GM18951 (cell line): ENCODE measurements at regions not wholly inside any gene's neighbourhood (a gene's known extent, or its start where the extent isn't known, plus 50 kb on each side); places are given as distances from the start of the nearest gene placed in this dataset.
"Not testable (repeated sequence)": the region's sequence is repeated elsewhere in the genome, so short reads cannot be mapped to it uniquely, and the experiment has no call there.

Source experiments
- POLR2A ChIP-seq: IDR thresholded peaks from 4 replicates; pipeline ENCODE4 v1.6.1; 2011; ENCODE audit warnings: mild to moderate bottlenecking; ENCODE audit not compliant: insufficient read length, insufficient read depth; ENCODE audit errors: extremely low read depth
- in situ Hi-C: fragments of 300-500 bp; cut with MboI; formaldehyde crosslinking; loops from one replicate; pipeline ENCODE4 v1.12.0; 2022; ENCODE audit warnings: low sequenced_read_pairs, mixed read lengths, inconsistent platforms; ENCODE audit not compliant: unreplicated experiment

DNA sequence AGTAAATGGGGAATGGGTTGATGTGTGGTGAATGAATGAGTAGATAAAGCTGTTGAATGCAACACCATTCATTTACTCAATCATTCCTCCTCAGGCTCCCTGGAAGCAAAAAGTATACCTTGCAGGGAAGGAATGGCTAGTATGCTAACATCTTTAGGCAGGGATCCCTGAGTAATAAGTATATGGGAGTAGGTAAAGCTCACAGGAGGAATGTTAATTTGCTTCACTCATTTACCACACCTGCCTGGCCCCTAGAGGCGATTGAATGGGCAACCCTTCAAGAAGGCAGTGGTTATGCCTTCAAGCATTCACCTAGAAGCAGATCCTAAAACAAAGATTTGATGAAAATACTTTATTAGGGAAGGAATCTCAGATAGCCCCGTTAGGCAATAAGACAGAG lies 208.7 kb upstream of the GADL1 start:
- no peak for TF ChIP-seq POLR2A
- in situ Hi-C loops, result no loop called here

DNA sequence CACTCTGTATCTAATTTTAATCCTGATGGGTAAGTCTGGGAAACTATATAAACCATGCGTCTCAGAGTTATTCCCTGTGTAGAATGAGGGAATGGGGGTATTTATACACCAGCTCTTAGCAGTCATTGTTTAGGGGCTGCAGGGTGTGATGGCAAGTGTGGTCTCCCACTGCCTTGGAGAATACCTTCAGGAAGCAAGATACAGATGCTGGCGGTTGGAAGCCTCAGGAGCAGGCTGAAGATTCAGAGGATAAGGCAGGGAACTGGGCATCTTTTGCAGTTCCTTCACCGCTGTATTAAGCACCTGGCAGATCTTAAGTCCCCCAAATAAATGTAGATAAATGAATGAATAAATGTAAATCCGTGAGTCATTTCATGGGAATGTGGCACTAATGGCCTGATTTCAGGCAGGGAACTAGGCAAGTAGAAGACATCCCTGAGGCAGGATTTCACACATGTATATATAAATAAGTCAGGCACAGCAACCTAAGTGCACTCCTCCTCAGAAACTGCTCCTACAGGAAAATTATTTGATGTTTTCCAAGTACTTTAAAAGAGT lies 209.2 kb upstream of the GADL1 start:
- in situ Hi-C loops, result no loop called here

DNA sequence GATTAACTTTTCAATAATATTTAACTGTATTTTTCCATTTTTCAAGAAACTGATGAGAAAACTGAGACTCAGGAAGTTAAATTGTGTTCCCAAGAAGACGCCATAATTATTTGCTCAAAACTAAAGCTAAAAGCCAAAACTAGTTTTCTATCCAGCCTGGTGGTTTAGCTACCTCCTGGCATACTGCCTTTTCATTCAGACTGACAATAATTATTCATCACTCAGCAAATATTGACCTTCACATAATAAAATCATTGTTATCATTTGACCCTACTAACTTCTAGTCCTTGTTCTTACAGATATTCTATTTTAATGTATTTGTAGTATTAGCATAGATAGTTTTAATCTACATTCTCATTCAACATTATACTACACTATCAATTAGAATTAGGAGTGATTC lies 210.6 kb upstream of the GADL1 start:
- TF ChIP-seq POLR2A, result no peak
- in situ Hi-C loops, result no loop called here

More for the DNA sequence above, 209.2 kb upstream of the GADL1 start:
- no peak for TF ChIP-seq POLR2A

DNA sequence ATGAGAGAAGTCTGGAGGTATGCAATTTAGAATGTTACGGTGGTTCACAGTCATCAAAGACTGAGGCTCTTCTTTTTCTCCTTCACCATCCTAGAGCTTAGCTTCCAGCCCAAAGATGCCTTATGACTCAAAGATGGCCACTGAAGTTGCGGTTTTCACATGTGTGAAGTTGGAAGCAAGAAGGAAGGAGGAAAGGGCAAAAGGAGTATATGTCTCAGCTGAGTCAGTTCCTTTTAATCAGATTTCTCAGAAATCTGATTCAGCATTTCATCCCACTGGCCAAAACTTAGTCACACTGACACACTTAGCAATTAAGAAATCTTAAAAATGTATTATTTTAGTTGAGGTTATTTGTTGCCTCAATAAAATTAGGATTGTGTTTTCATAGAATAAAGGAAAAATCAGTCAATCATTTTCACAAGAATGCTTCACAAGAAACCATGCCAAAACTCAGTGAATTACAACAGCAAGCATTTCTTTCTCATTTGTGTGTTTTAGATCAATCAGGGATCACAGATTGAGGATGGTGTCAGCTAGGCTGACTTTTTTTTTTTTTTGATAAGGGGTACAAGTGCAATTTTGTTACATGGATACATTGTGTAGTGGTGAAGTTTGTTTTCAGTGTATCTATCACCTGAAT lies 211.1 kb upstream of the GADL1 start:
- in situ Hi-C loops, result no loop called here
- no peak for TF ChIP-seq POLR2A

DNA sequence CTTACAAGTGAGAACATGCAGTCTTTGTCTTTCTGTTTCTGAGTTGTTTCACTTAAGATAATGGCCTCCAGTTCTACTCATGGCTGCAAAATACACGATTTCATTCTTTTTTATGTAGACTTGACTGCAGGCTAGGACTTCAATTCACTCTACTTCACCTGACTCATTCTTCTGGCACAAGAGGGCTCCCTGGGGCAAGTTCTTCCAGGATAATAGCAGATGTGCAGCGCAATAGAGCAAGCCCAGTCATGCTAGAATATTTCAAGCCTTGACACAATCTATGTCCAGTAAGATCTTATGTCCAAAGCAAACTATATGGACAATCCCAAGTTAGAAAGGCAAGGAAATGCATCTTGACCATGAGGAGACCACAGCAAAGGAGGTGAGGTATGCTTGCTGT lies 211.7 kb upstream of the GADL1 start:
- no peak for TF ChIP-seq POLR2A
- in situ Hi-C loops, result no loop called here

DNA sequence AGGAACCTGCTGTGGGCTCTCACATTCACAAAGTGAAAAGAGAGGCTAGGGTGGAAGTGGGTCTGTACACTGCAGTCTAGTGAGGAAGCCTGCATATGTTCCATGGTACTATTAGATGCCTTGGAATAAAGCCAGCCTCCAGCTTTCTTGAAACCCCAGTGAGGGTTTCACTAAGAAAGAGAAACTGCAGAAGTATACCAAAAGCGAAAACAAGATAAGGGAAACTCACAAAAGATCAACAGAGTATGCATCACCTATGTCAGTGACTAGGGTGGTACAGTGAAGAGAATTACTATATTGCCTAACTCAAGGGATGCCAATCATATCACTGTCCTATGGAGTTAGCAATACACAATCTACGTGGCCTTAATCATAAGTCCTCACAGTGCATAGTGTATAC lies 212.5 kb upstream of the GADL1 start:
- in situ Hi-C loops, result no loop called here
- TF ChIP-seq POLR2A, result no peak

DNA sequence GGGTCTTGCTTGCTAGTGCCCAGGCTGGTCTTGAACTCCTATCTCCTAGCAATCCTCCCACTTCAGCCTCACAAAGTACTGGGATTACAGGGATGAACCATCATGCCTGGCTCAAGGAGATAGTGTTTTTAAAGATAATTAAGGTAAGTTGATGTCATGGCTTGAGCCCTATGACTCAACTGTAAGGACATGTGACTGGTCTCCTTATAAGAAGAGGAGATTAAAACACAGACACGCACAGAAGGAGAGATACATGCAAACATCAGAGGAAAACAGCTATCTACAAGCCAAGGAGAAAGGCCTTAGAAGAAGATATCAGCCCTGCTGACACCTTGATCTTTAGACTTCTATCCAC lies 220.4 kb upstream of the GADL1 start:
- no peak for TF ChIP-seq POLR2A
- in situ Hi-C loops, result no loop called here

DNA sequence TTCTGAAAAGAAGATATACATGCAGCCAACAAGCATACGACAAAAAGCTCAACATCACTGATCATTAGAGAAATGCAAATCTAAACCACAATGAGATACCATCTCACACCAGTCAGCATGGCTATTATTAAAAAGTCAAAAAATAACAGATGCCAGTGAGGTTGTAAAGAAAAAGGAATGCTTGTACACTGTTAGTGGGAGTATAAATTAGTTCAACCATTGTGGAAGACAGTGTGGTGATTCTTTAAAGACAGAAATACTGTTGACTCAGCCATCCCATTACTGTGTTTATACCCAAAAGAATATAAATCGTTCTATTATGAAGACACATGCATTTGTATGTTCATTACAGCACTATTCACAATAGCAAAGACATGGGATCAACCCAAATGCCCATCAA lies 221.1 kb upstream of the GADL1 start:
- in situ Hi-C loops, result not testable (repeated sequence)

DNA sequence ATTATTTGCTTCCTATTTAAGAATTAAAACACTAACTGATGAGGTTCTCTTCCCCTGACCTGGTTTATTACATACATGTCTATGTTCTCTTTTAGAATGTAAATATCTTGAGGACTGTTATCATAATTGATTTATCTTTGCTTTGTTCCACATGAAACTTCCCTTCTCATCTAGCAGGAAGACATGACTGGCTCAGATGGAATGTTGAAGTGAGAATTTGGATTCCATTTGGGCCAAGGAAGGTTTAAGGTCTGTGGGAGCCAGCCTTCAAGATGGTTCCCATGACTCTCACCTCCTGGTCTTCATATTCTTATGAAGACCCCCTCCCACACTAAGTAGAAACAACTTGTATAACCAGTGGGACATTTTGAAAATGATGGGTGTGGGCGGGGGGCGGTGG lies 222.2 kb upstream of the GADL1 start:
- no peak for TF ChIP-seq POLR2A
- in situ Hi-C loops, result no loop called here

DNA sequence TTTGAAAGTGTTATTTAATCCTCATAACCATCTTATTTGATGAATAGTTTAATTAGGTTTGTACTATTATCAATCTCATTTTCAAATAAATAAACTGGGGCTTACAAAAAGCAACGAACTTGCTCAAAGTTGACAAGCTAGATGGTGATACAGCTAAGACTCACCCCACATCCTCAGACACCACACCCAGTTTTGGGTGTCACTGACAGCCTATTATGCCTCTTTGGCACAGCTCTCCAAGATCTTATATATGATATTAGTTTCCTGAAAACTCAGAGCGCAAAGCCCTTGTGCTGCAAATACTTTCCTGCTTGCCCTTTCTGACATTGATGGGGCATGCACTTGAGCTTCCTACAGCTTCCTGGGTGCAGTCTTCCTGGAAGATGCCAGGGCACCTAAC lies 223.4 kb upstream of the GADL1 start:
- TF ChIP-seq POLR2A, result no peak
- in situ Hi-C loops, result no loop called here

DNA sequence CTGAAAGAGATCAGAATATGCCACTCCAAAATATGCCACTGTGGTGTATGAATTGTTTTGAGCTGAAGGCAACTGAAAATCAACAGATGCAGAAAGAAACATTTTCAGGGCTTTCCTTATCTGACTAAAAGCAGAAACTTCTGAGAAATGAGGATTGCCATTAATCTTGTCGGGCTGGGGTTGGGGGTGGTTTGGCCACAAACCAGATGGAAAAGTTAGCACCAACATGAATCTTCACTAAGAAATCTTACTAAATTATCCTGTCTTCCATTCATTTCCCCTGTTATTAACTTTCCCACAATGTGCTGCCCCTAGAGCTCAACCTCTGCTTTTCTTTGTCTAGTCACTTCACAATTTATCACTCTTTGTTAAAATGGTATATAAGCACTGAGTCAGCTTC lies 229.9 kb upstream of the GADL1 start:
- no peak for TF ChIP-seq POLR2A
- in situ Hi-C loops, result loop anchor here (10.0 kb wide), 1 partner anchor 340 kb away; no protein-coding TSS in a partner anchor

DNA sequence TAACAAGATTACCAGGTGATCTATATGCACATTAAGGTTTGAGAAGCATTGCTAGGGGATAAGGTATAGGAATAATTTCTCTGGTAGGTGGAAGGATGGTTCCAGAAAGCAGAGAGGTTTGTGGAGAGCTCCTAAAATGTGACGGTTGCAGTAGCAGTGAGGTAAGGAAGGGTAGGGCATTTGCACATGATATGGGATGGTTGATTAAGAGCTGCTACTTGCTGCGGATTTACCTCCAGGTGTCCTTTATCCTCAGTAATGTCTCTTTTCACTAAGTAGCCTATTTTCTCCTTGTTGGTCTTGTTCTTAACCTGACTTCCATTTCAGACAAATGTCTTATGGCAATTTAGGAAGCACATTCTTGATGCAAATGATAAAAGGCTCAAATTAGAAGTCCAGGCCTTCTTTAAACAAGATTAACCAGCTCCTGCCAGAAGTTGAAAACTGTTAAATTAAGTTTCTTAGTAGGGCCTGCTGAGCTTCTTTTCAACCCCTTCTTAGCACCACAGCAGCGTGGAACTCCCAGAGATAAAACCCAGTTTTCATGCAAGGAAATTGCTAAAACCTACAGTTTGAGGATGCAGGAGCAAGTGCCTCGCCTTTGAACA lies 231.1 kb upstream of the GADL1 start:
- in situ Hi-C loops, result loop anchor here (10.0 kb wide), 1 partner anchor 341 kb away; no protein-coding TSS in a partner anchor
- TF ChIP-seq POLR2A, result no peak

DNA sequence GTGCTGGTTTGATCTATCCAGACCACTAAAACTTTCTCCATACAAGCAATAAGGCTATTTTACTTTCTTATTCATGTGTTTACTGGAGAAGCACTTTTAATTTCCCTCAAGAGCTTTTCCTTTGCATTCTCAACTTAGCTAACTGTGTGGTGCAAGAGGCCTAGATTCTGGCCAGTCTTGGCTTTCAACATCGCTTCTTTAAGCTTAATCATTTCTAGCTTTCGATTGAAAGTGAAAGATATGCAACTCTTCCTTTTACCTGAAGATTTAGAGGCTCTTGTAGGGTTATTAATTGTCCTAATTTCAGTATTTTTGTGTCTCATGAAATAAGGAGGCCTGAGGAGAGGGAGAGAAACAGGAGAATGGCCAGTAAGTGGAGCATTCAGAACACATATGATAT lies 234.8 kb upstream of the GADL1 start:
- TF ChIP-seq POLR2A, result no peak
- in situ Hi-C loops, result loop anchor here (10.0 kb wide), 1 partner anchor 344 kb away; no protein-coding TSS in a partner anchor

DNA sequence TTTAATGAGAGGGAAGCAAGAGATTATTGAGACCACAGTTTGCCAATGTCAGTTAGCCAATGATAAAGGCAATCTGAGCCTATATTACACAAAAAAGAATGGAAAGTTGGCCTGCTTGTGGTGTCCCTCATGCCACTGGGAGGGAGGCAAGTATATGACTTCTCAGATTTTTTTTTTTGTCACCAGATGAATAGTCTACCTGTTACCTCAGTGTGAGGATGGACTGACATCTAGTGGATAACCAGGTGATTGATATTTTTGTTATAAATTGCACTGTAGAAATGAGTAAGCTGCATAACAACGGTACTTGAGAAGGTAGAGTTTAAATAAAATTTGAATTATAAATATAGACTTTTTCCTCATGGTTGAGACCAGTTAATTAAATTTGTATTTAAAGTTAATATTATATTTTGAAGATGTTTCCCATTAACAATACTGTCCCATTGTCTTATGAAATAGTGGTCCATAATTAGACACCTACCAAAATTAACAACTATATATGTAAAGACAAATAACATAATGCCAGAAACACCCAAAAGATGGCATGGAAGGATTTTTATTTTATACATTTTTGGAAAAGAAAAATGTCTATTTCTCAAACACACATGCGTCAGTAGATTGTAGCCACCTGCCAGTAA lies 237.8 kb upstream of the GADL1 start:
- TF ChIP-seq POLR2A, result no peak
- in situ Hi-C loops, result no loop called here
